AG20443 (cell line): ENCODE measurements at regions not wholly inside any gene's neighbourhood (a gene's known extent, or its start where the extent isn't known, plus 50 kb on each side); places are given as distances from the start of the nearest gene placed in this dataset.
"Not testable (repeated sequence)": the region's sequence is repeated elsewhere in the genome, so short reads cannot be mapped to it uniquely, and the experiment has no call there.

Experiments used
- DNase-seq: peaks from one replicate; pipeline ENCODE4 v3.0.0; 2012; ENCODE audit warnings: low spot score, mixed read lengths

DNA sequence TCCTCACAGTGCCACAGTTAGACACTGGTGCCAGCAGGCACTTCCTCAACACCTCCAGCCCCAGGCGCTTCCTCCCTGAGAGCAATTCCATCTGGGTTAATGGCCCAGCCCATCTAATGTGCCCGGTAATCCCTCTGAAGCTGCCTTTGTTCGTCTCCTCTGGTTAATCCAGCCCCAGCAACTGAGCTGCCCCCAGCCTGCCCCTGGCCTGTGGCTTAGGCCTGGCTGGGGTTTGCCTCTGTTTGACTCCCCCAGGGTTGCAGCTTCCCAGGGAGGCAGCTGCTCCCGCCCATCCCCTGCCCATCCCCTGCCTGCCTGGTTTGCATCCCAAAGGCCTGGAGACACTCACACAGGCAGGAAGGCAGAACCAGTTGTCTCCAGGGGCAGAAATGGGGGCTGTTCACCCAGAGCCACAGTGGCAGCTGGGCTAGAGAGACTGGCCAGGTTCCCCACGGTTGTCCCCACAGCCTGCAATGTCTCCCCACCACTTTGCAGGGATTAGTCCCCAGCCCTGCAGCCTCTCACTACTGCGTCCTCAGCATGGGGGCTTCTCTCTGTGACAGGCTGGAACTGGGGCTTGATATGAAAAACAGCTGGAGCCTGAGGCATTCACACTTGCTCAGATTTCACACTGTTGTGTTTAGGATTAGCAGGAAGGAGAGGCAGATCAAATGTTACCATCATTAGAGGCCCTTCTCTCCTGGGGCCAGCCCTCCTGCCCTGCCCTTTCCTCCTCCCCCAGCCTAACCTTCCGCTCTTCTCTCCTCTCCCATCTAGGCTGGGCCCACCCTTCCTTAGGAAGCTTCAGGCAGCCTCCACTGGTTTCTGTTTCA is 120.2 kb downstream of the TLR5 start:
- DNase-seq, result no peak

DNA sequence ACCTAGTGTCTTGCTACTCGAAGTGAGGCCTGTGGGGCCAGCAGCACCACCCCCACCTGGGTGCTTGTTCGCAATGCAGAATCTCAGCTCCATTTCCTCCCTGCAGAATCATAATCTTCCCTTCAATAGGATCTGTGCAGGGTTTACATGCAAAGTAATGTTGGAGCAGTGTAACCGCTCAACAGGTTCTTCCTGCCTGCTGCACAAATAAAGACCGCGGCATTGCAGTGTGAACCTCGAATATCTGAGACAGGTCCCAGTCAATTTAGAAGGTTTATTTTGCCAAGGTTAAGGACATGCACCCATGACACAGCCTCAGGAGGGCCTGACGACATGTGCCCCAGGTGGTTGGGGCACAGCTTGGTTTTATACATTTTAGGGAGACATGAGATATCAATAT is 119.2 kb downstream of the TLR5 start:
- DNase-seq, result no peak

DNA sequence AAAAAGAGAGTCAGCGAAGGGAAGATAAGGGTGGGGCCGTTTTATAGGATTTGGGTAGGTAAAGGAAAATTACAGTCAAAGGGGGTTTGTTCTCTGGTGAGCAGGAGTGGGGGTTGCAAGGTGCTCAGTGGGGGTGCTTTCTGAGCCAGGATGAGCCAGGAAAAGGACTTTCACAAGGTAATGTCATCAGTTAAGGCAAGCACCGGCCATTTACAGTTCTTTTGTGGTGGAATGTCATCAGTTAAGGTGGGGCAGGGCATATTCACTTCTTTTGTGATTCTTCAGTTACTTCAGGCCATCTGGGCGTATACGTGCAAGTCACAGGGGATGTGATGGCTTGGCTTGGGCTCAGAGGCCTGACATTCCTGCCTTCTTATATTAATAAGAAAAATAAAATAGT is 118.6 kb downstream of the TLR5 start:
- DNase-seq, result not testable (repeated sequence)

GRCh38 chr1:223025190-223025734 is 117.8 kb downstream of the TLR5 start:
- DNase-seq, result not testable (repeated sequence)

GRCh38 chr1:223026639-223027038 is 116.4 kb downstream of the TLR5 start:
- DNase-seq, result not testable (repeated sequence)

- no peak for DNase-seq
These were observed 112.9 kb downstream of the TLR5 start for GRCh38 chr1:223029985-223030769.

- DNase-seq, result no peak
These were observed 112.1 kb downstream of the TLR5 start for GRCh38 chr1:223030871-223031400.

DNA sequence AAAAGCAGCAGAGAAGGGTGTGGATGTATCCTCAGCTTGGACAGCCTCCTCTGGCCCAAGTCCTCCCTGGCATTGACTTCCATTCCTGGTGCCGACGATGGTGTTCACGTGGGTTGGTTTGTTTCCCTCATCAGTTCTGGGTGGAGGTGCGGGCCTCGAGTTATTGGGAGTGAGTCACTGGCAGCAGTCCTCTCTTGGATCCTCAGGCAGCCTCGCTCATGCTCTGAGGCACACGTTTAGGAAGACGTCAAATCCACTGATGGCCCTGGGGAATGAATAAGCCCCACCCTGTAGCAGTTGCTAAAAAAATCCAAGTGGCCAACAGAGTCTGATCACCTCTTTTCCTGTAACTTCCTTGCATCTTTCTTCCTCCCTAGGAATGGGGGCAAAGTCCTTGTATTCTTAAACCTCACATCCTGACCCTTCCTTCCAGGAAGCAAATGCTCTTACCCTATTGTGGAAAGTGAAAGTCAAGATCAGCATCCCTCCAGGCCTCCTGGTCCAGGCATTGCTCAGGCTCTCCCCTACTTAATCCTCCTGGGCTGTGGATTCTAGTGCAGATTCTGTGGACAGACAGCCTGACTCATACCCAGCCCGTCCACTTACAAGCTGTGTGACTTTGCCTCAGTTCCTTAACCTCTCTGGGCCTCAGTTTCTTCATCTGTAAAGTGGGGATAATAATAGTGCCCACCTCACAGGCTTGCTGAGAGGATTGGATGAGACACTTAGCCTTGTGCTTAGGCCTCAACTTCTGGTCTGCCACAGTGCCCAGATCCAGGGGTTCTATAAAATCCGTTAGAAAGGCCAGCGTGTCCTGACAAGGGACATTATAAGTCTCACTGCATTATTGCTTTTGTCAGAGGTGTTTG is 111.1 kb downstream of the TLR5 start:
- peak; percentile 94 for DNase-seq

GRCh38 chr1:223033658-223034057 is 109.4 kb downstream of the TLR5 start:
- no peak for DNase-seq

- DNase-seq, result no peak
These were observed 108.7 kb downstream of the TLR5 start for GRCh38 chr1:223034270-223034798.

- no peak for DNase-seq
These were observed 107.1 kb downstream of the TLR5 start for GRCh38 chr1:223035724-223036478.

GRCh38 chr1:223036479-223036845 is 106.6 kb downstream of the TLR5 start:
- no peak for DNase-seq

DNA sequence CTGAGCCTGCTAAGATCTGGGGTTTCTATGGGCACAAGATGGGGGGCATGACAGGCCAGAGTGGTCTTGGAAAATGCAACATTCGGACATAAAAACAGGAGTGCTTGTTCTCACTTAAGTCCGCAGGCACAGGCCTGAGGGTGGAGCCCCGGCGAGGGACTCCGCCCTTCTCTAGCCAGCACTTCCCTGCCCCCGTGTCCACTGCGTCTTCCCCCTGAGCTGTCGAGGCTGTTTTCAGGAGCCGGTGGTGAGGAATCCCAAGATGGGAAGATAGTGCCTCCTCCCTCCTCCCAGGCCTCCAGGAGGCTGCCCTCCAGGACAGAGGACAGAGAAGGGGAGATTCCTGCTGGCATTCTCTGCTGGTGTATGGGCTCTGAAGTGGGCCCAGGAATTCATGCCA is 105.2 kb downstream of the TLR5 start:
- no peak for DNase-seq

DNA sequence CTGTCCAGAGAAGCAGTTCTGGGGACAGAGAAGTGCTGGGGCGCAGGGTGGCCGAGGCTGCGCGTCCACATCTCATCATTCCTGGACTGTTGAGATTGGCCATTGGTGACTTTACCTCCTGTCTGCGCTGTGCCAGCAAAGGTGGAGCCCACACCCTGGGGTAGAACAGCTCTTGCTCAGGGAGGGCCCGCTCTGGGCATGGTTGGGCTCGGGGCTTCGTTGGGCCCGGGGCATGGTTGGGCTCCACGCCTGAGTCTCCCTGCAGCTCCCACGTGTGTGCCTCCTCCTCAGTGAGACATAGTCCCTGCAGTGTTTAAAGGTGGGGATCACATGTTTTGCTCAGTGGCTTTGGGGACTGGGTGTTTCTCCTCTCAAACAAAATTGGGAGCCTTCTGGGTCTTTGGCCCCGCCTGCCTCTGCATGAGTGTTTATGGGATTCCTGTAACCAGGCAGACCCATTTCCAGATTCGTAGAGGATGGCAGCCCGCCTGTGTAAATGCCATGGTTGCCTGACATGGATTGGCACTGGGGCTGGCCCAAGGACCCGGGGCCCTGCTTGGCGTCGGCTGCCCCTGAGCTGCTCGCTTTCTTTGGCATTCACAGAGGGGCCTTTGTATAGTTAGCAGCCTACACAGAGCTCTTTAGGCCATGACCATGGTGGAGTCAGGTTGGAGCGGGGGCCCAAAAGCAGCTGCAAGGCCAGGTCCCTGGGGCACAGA is 104.6 kb downstream of the TLR5 start:
- DNase-seq, result no peak

- no peak for DNase-seq
These were observed 103.1 kb downstream of the TLR5 start for GRCh38 chr1:223039990-223040389.

- DNase-seq, result no peak
These were observed 101.6 kb downstream of the TLR5 start for GRCh38 chr1:223041481-223041880.

DNA sequence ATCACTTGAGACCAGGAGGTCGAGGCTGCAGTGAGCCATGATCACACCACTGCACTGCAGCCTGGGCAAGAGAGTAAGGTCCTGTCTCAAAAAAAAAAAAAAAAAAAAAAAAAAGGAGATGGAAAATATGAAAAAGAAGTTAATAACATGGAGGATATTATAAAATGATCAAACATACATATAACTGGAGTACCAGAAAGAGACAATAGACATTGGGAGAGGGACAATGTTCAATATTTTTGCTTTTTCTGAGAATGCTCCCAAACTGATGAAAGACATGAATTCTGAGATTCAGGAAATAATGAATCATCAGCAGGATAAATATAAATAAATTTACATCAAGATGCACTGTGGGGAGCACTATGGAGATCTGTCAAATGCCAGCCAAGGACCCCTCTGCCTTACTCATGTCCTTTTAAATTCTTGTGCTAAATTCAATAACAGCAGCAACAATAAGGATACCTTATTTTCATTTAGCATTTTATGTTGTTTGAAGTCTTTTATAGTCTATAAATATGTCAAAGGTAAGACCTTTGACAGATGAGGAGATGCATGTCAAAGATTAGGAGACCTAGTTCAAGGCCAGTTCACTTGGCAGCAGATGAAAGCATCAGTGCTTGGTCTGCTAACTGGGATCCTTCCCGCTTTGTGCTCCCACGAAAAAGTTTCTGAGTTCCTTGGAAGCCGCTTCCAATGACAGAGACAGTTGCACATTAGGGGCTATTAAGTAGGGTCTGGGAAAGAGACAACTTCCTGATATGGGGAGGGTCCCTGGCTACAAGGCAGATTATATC is 97.7 kb downstream of the TLR5 start:
- no peak for DNase-seq

GRCh38 chr1:223046011-223046410 is 97.0 kb downstream of the TLR5 start:
- DNase-seq, result no peak

DNA sequence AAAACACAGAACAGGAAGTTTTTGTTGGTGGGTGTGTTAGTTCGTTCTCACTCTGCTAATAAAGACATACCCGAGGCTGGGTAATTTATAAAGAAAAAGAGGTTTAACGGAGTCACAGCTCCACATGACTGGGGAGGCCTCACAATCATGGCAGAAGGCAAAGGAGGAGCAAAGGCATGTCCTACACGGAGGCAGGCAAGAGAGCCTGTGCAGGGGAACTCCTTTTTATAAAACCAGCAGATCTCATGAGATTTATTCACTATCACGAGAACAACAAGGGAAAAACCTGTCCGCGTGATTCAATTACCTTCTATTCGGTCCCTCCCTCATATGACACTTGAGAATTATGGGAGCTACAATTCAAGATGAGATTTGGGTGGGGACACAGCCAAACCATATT is 96.6 kb downstream of the TLR5 start:
- not testable (repeated sequence) for DNase-seq
